ENCODE measurements at regions not wholly inside any gene's neighbourhood (a gene's known extent, or its start where the extent isn't known, plus 50 kb on each side); places are given as distances from the start of the nearest gene placed in this dataset.

- no peak overlapping the region for H3K4me3 ChIP-seq (IDR thresholded peaks at IDR 0.05; ENCODE audit: insufficient read depth, low read depth, low read length)
- no peaks in the 10 kb centered on the region for H3K36me3 ChIP-seq (ENCODE audit: insufficient read depth)
- no peak overlapping the region for H3K9ac ChIP-seq
- no peak overlapping the region for H2AFZ ChIP-seq (ENCODE audit: low read depth)
- no peaks in the 10 kb centered on the region for H3K27me3 ChIP-seq (ENCODE audit: insufficient read depth, low read depth)
- H3K4me1 ChIP-seq (ENCODE audit: low read depth, poor library complexity, severe bottlenecking) = no peaks in the 10 kb centered on the region
- TF ChIP-seq, protein P1, sequence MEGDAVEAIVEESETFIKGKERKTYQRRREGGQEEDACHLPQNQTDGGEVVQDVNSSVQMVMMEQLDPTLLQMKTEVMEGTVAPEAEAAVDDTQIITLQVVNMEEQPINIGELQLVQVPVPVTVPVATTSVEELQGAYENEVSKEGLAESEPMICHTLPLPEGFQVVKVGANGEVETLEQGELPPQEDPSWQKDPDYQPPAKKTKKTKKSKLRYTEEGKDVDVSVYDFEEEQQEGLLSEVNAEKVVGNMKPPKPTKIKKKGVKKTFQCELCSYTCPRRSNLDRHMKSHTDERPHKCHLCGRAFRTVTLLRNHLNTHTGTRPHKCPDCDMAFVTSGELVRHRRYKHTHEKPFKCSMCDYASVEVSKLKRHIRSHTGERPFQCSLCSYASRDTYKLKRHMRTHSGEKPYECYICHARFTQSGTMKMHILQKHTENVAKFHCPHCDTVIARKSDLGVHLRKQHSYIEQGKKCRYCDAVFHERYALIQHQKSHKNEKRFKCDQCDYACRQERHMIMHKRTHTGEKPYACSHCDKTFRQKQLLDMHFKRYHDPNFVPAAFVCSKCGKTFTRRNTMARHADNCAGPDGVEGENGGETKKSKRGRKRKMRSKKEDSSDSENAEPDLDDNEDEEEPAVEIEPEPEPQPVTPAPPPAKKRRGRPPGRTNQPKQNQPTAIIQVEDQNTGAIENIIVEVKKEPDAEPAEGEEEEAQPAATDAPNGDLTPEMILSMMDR (conservative IDR thresholded peaks at IDR 0.05; ENCODE audit: low read depth, low read length) = no peak
- H4K20me1 ChIP-seq (ENCODE audit: insufficient read depth) = no peaks in the 10 kb centered on the region
- H3K27ac ChIP-seq = no peak overlapping the region
- no peak overlapping the region for H3K4me2 ChIP-seq
- H3K79me2 ChIP-seq (ENCODE audit: insufficient read depth, low read depth) = no peaks in the 10 kb centered on the region
These were observed 350.4 kb downstream of the TENT5A start for GRCh38 chr6:81401970-81402690.

DNA sequence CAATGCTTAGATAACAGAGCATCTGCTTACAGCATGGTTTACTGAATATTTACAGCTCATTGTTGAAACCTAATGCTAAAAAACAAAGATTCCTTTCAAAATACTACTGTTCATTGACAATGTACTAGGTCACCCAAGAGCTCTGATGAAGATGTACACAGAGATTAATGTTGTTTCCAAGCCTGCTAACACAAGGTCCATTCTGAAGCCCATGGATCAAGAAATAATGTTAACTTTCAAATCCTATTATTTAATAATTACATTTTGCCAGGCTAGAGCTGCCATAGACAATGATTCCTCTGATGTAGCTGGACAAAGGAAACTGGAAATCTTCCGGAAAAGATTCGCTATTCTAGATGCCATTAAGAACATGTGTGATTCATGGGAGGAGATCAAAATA lies 355.6 kb downstream of the TENT5A start:
- no peak overlapping the region for H2AFZ ChIP-seq (ENCODE audit: low read depth)
- no peak overlapping the region for H3K4me3 ChIP-seq (IDR thresholded peaks at IDR 0.05; ENCODE audit: insufficient read depth, low read depth, low read length)
- H3K27me3 ChIP-seq (ENCODE audit: insufficient read depth, low read depth) = no peaks in the 10 kb centered on the region
- H4K20me1 ChIP-seq (ENCODE audit: insufficient read depth) = no peaks in the 10 kb centered on the region
- TF ChIP-seq, protein P1 (conservative IDR thresholded peaks at IDR 0.05; ENCODE audit: low read depth, low read length) = no peak
- no peaks in the 10 kb centered on the region for H3K79me2 ChIP-seq (ENCODE audit: insufficient read depth, low read depth)
- H3K9ac ChIP-seq = no peak overlapping the region
- H3K36me3 ChIP-seq (ENCODE audit: insufficient read depth) = no peaks in the 10 kb centered on the region
- no peak overlapping the region for H3K4me2 ChIP-seq
- H3K27ac ChIP-seq = no peak overlapping the region
- no peaks in the 10 kb centered on the region for H3K4me1 ChIP-seq (ENCODE audit: low read depth, poor library complexity, severe bottlenecking)

- H3K79me2 ChIP-seq (ENCODE audit: insufficient read depth, low read depth) = no peaks in the 10 kb centered on the region
- H3K27ac ChIP-seq = no peak overlapping the region
- H3K27me3 ChIP-seq (ENCODE audit: insufficient read depth, low read depth) = no peaks in the 10 kb centered on the region
- no peak overlapping the region for H3K4me3 ChIP-seq (IDR thresholded peaks at IDR 0.05; ENCODE audit: insufficient read depth, low read depth, low read length)
- TF ChIP-seq, protein P1 (conservative IDR thresholded peaks at IDR 0.05; ENCODE audit: low read depth, low read length) = no peak
- no peaks in the 10 kb centered on the region for H3K36me3 ChIP-seq (ENCODE audit: insufficient read depth)
- no peak overlapping the region for H3K4me2 ChIP-seq
- H3K4me1 ChIP-seq (ENCODE audit: low read depth, poor library complexity, severe bottlenecking) = no peaks in the 10 kb centered on the region
- H4K20me1 ChIP-seq (ENCODE audit: insufficient read depth) = no peaks in the 10 kb centered on the region
- no peak overlapping the region for H3K9ac ChIP-seq
- no peak overlapping the region for H2AFZ ChIP-seq (ENCODE audit: low read depth)
These were observed 365.3 kb downstream of the TENT5A start for GRCh38 chr6:81387163-81387562.

DNA sequence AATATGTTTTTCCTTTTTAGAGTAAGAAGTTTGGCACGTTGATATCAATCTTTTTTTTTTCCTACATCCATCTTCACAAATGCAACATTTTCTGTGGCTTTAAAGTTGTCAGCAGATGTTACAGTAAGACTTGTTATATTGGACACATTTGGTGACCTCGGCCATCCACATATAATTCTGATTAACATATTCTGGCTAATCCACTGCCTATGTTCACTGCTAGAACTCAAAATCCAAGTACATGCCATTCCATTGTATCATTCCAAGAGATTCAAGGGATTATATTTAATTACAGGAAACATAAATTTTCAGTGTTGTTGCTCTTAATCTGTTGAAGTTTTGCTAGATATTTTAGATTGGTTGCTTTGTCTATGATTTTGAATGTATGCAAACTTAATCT lies 367.6 kb downstream of the TENT5A start:
- no peak overlapping the region for H3K27ac ChIP-seq
- H3K4me2 ChIP-seq = no peak overlapping the region
- no peaks in the 10 kb centered on the region for H4K20me1 ChIP-seq (ENCODE audit: insufficient read depth)
- no peaks in the 10 kb centered on the region for H3K79me2 ChIP-seq (ENCODE audit: insufficient read depth, low read depth)
- no peak overlapping the region for H3K4me3 ChIP-seq (IDR thresholded peaks at IDR 0.05; ENCODE audit: insufficient read depth, low read depth, low read length)
- H3K36me3 ChIP-seq (ENCODE audit: insufficient read depth) = no peaks in the 10 kb centered on the region
- TF ChIP-seq, protein P1 (conservative IDR thresholded peaks at IDR 0.05; ENCODE audit: low read depth, low read length) = no peak
- no peaks in the 10 kb centered on the region for H3K27me3 ChIP-seq (ENCODE audit: insufficient read depth, low read depth)
- H2AFZ ChIP-seq (ENCODE audit: low read depth) = no peak overlapping the region
- H3K9ac ChIP-seq = no peak overlapping the region
- no peaks in the 10 kb centered on the region for H3K4me1 ChIP-seq (ENCODE audit: low read depth, poor library complexity, severe bottlenecking)
